Glutamatergic neuron (in vitro differentiated cells): ENCODE measurements at regions not wholly inside any gene's neighbourhood (a gene's known extent, or its start where the extent isn't known, plus 50 kb on each side); places are given as distances from the start of the nearest gene placed in this dataset.
A peak's percentile ranks its signal among the peaks of the same experiment; 100 is the strongest.

ENCODE experiments used
- DNase-seq: peaks from one replicate; pipeline ENCODE4 v3.0.0; 2022
- H3K27ac Mint-ChIP-seq: one replicate; pipeline ENCODE4 v1.8.0; 2020; ENCODE audit warnings: mild to moderate bottlenecking, mixed read lengths, inconsistent platforms; ENCODE audit not compliant: unreplicated experiment
- H3K27me3 Mint-ChIP-seq: one replicate; pipeline ENCODE4 v1.8.0; 2020; ENCODE audit warnings: mild to moderate bottlenecking, moderate library complexity, mixed read lengths, inconsistent platforms; ENCODE audit not compliant: unreplicated experiment
- H3K36me3 Mint-ChIP-seq: one replicate; pipeline ENCODE4 v1.8.0; 2020; ENCODE audit warnings: mild to moderate bottlenecking, mixed read lengths, inconsistent platforms; ENCODE audit not compliant: unreplicated experiment
- H3K4me1 Mint-ChIP-seq: one replicate; pipeline ENCODE4 v1.8.0; 2020; ENCODE audit warnings: mild to moderate bottlenecking, low read depth, mixed read lengths, inconsistent platforms; ENCODE audit not compliant: unreplicated experiment
- H3K4me3 Mint-ChIP-seq: one replicate; pipeline ENCODE4 v1.8.0; 2020; ENCODE audit warnings: mild to moderate bottlenecking, mixed read lengths, inconsistent platforms; ENCODE audit not compliant: unreplicated experiment
- H3K9me3 Mint-ChIP-seq: one replicate; pipeline ENCODE4 v1.8.0; 2020; ENCODE audit warnings: mild to moderate bottlenecking, moderate library complexity, mixed read lengths, inconsistent platforms; ENCODE audit not compliant: unreplicated experiment
- CTCF ChIP-seq: fragments of 200-600 bp; sonication (generic); IDR thresholded peaks from one replicate; pipeline ENCODE4 v1.5.0; 2021; ENCODE audit not compliant: partially characterized antibody, unreplicated experiment

GRCh38 chr6:94600636-94601035 lies 976.7 kb upstream of the MANEA start:
- H3K36me3 Mint-ChIP-seq = peaks cover 12% of the 10 kb centered on the region
- H3K27me3 Mint-ChIP-seq = no peaks in the 10 kb centered on the region
- no peak overlapping the region for H3K27ac Mint-ChIP-seq
- peaks cover 3% of the 10 kb centered on the region for H3K9me3 Mint-ChIP-seq
- no peak overlapping the region for H3K4me3 Mint-ChIP-seq
- no peak for DNase-seq
- TF ChIP-seq CTCF = no peak
- no peaks in the 10 kb centered on the region for H3K4me1 Mint-ChIP-seq

- no peaks in the 10 kb centered on the region for H3K4me1 Mint-ChIP-seq
- DNase-seq = no peak
- H3K27ac Mint-ChIP-seq = no peak overlapping the region
- H3K36me3 Mint-ChIP-seq = no peaks in the 10 kb centered on the region
- no peaks in the 10 kb centered on the region for H3K9me3 Mint-ChIP-seq
- TF ChIP-seq CTCF = no peak
- H3K4me3 Mint-ChIP-seq = no peak overlapping the region
- H3K27me3 Mint-ChIP-seq = no peaks in the 10 kb centered on the region
These were observed 979.8 kb upstream of the MANEA start for GRCh38 chr6:94597487-94597886.

- H3K36me3 Mint-ChIP-seq = no peaks in the 10 kb centered on the region
- H3K27ac Mint-ChIP-seq = no peak overlapping the region
- no peaks in the 10 kb centered on the region for H3K9me3 Mint-ChIP-seq
- H3K4me1 Mint-ChIP-seq = no peaks in the 10 kb centered on the region
- H3K4me3 Mint-ChIP-seq = no peak overlapping the region
- DNase-seq = no peak
- no peak for TF ChIP-seq CTCF
- H3K27me3 Mint-ChIP-seq = no peaks in the 10 kb centered on the region
These were observed 986.9 kb upstream of the MANEA start for GRCh38 chr6:94590416-94590815.

GRCh38 chr6:94588301-94588700 lies 989.0 kb upstream of the MANEA start:
- no peak for TF ChIP-seq CTCF
- no peak for DNase-seq
- H3K27me3 Mint-ChIP-seq = no peaks in the 10 kb centered on the region
- no peaks in the 10 kb centered on the region for H3K9me3 Mint-ChIP-seq
- peak overlapping the region; percentile 67 for H3K27ac Mint-ChIP-seq
- H3K4me1 Mint-ChIP-seq = no peaks in the 10 kb centered on the region
- no peaks in the 10 kb centered on the region for H3K36me3 Mint-ChIP-seq
- H3K4me3 Mint-ChIP-seq = no peak overlapping the region

GRCh38 chr6:94584211-94584610 lies 993.1 kb upstream of the MANEA start:
- no peak for TF ChIP-seq CTCF
- Mint-ChIP-seq H3K4me1 (no peaks in the 10 kb centered on the region), H3K36me3 (no peaks in the 10 kb centered on the region), H3K27ac (no peak overlapping the region), H3K27me3 (no peaks in the 10 kb centered on the region), H3K4me3 (no peak overlapping the region), H3K9me3 (no peaks in the 10 kb centered on the region)
- DNase-seq = no peak
